HuH-7 (cell line): ENCODE measurements at regions not wholly inside any gene's neighbourhood (a gene's known extent, or its start where the extent isn't known, plus 50 kb on each side); places are given as distances from the start of the nearest gene placed in this dataset.
A peak's percentile ranks its signal among the peaks of the same experiment; 100 is the strongest.
"Not testable (repeated sequence)": the region's sequence is repeated elsewhere in the genome, so short reads cannot be mapped to it uniquely, and the experiment has no call there.

Experiments used
- DNase-seq: peaks from one replicate; pipeline ENCODE4 v3.0.0; 2011; ENCODE audit warnings: low spot score

- DNase-seq = no peak
Measured at GRCh38 chr17:68097161-68097805, 61.7 kb downstream of the KPNA2 start.

- DNase-seq = not testable (repeated sequence)
Measured at GRCh38 chr17:68099341-68099753, 63.8 kb downstream of the KPNA2 start.

GRCh38 chr17:68100000-68100641, 64.6 kb downstream of the KPNA2 start:
- DNase-seq = no peak

GRCh38 chr17:68101075-68101986, 65.8 kb downstream of the KPNA2 start:
- peak; percentile 96 for DNase-seq

GRCh38 chr17:68101987-68102314, 66.4 kb downstream of the KPNA2 start:
- DNase-seq = no peak

- DNase-seq = peak; percentile 39
Measured at GRCh38 chr17:68102318-68102758, 66.8 kb downstream of the KPNA2 start.

- no peak for DNase-seq
Measured at GRCh38 chr17:68103148-68103547, 67.6 kb downstream of the KPNA2 start.

GRCh38 chr17:68106085-68106484, 70.5 kb downstream of the KPNA2 start:
- DNase-seq = no peak

- DNase-seq = no peak
Measured at GRCh38 chr17:68107373-68107772, 71.8 kb downstream of the KPNA2 start.

- DNase-seq = no peak
Measured at GRCh38 chr17:68108313-68109000, 72.9 kb downstream of the KPNA2 start.

GRCh38 chr17:68109404-68109803, 73.9 kb downstream of the KPNA2 start:
- not testable (repeated sequence) for DNase-seq

- DNase-seq = not testable (repeated sequence)
Measured at GRCh38 chr17:68116211-68116610, 80.7 kb downstream of the KPNA2 start.

GRCh38 chr17:68122587-68122986, 87.1 kb downstream of the KPNA2 start:
- no peak for DNase-seq

- no peak for DNase-seq
Measured at GRCh38 chr17:68125111-68125870, 89.8 kb downstream of the KPNA2 start.

- DNase-seq = no peak
Measured at GRCh38 chr17:68127914-68128313, 92.4 kb downstream of the KPNA2 start.

- no peak for DNase-seq
Measured at GRCh38 chr17:68131456-68131855, 95.9 kb downstream of the KPNA2 start.

- DNase-seq = peak; percentile 20
Measured at GRCh38 chr17:68133346-68134045, 98.0 kb downstream of the KPNA2 start.

- DNase-seq = no peak
Measured at GRCh38 chr17:68134046-68134637, 98.6 kb downstream of the KPNA2 start.

GRCh38 chr17:68134731-68135130, 99.2 kb downstream of the KPNA2 start:
- no peak for DNase-seq

GRCh38 chr17:68135141-68135887, 99.8 kb downstream of the KPNA2 start:
- DNase-seq = no peak
